ENCODE measurements at regions not wholly inside any gene's neighbourhood (a gene's known extent, or its start where the extent isn't known, plus 50 kb on each side); places are given as distances from the start of the nearest gene placed in this dataset.

DNA sequence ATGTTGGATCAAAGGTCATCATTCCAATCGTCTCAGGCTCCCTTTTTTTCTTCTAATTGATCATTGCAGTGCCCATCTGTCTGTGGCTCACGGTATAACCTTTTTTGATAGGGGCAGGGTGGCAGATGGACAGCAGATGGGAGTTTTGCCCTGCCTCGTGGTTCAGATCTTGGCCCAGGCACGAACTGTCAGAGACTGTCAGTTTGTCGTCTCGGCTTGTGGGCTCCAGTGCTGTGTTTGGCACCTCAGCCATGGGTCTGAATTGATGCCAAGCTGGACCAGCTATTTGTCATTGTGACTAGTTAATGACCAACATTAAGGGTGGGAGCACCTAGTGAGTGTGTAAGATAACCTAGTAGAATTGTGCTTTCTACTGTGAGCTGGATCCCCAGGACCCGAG lies 197.6 kb downstream of the PRL start:
- Histone ChIP-seq H3K36me3 (no peaks in the 10 kb centered on the region), H3K9me3 (no peaks in the 10 kb centered on the region), H3K27me3 (no peaks in the 10 kb centered on the region), H3K27ac (no peak overlapping the region), H3K4me1 (no peaks in the 10 kb centered on the region), H3K4me3 (no peak overlapping the region)
- 71% methylated on average over 7 of the region's 7 CpGs for WGBS
- DNase-seq (ENCODE audit: low spot score in 2 of 2): no peak
- no peak for TF ChIP-seq CTCF (IDR thresholded peaks at IDR 0.05)
- TF ChIP-seq POLR2AphosphoS5 (IDR thresholded peaks at IDR 0.05): no peak
- TF ChIP-seq EP300 (IDR thresholded peaks at IDR 0.05): no peak
- no peak for TF ChIP-seq POLR2A (IDR thresholded peaks at IDR 0.05)

GRCh38 chr6:22099923-22100322 lies 196.9 kb downstream of the PRL start:
- Histone ChIP-seq H3K36me3 (no peaks in the 10 kb centered on the region), H3K27me3 (no peaks in the 10 kb centered on the region), H3K4me3 (no peak overlapping the region), H3K27ac (no peak overlapping the region), H3K9me3 (no peaks in the 10 kb centered on the region), H3K4me1 (no peaks in the 10 kb centered on the region)
- 75% methylated on average over 5 of the region's 5 CpGs for WGBS
- TF ChIP-seq CTCF (IDR thresholded peaks at IDR 0.05) (no peak), POLR2A (IDR thresholded peaks at IDR 0.05) (no peak), POLR2AphosphoS5 (IDR thresholded peaks at IDR 0.05) (no peak), EP300 (IDR thresholded peaks at IDR 0.05) (no peak)
- no peak for DNase-seq (ENCODE audit: low spot score in 2 of 2)

DNA sequence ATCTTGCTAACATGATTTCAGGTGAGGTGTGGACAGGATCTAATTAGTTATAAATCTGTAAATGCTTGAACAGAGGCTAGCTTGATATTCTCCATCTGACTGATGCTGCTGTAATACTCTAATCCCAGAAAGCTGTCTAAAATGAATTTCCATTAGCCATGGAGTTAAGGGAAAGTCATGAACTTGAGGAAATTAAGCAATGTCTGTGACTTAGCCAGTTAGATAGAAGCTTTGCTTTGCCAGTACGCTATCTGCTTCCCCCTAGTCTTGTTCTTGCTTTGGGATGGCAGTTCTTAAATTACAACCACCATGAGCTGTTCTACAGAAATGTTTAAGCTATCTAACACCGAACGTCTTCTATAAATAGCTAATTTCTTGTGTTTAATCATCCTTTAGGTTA lies 195.7 kb downstream of the PRL start:
- no peak overlapping the region for H3K27ac ChIP-seq
- no peaks in the 10 kb centered on the region for H3K9me3 ChIP-seq
- no peak overlapping the region for H3K4me3 ChIP-seq
- WGBS: 95% methylated on average over 3 of the region's 3 CpGs
- H3K27me3 ChIP-seq: no peaks in the 10 kb centered on the region
- DNase-seq (ENCODE audit: low spot score in 2 of 2): no peak
- H3K4me1 ChIP-seq: no peaks in the 10 kb centered on the region
- no peaks in the 10 kb centered on the region for H3K36me3 ChIP-seq
- TF ChIP-seq POLR2AphosphoS5 (IDR thresholded peaks at IDR 0.05) (no peak), EP300 (IDR thresholded peaks at IDR 0.05) (no peak), CTCF (IDR thresholded peaks at IDR 0.05) (no peak), POLR2A (IDR thresholded peaks at IDR 0.05) (no peak)

DNA sequence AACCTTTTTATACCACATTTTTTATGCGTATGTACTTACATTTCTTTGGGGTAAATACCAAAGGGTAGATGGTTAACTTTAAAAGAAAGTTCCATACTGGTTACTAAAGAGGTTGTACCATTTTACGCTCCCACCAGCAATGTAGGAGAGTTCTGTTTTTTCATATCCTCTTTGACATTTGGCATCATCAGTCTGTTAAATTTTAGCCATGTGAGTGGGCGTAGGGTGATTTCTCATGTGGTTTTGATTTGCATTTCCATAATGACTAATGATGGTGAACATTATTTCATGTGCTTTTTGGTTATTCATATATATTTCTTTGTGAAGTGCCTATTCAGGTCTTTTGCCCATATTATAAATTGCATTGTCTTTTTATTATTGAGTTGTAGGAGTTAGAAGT lies 194.2 kb downstream of the PRL start:
- Histone ChIP-seq H3K4me1 (no peaks in the 10 kb centered on the region), H3K27me3 (no peaks in the 10 kb centered on the region), H3K36me3 (no peaks in the 10 kb centered on the region), H3K4me3 (no peak overlapping the region), H3K27ac (no peak overlapping the region), H3K9me3 (no peaks in the 10 kb centered on the region)
- no peak for TF ChIP-seq CTCF (IDR thresholded peaks at IDR 0.05)
- no peak for TF ChIP-seq POLR2A (IDR thresholded peaks at IDR 0.05)
- TF ChIP-seq POLR2AphosphoS5 (IDR thresholded peaks at IDR 0.05): no peak
- no peak for TF ChIP-seq EP300 (IDR thresholded peaks at IDR 0.05)
- WGBS: 75% methylated on average over 3 of the region's 3 CpGs
- DNase-seq (ENCODE audit: low spot score in 2 of 2): no peak

DNA sequence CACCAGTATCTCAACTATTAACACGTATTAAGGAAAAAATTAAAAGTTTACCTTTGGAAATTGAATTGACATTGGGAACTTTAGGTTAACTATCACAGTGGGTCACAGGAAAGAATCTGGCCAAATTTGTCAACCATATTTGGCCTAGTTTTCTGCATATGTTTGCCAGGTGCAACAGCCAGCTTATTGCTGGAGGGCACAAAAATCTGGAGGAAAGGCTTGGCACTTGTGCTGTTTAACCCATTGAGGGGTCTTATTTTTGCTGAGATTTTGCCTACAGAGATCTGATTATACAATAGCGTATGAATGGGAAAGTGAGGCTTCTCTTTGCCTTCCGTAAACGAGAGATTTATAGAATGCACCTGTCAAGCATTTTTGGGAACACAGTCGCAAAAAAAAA lies 190.4 kb downstream of the PRL start:
- no peaks in the 10 kb centered on the region for H3K4me1 ChIP-seq
- no peaks in the 10 kb centered on the region for H3K36me3 ChIP-seq
- 75% methylated on average over 5 of the region's 5 CpGs for WGBS
- TF ChIP-seq POLR2AphosphoS5 (IDR thresholded peaks at IDR 0.05) (no peak), EP300 (IDR thresholded peaks at IDR 0.05) (no peak)
- H3K27ac ChIP-seq: no peak overlapping the region
- no peaks in the 10 kb centered on the region for H3K27me3 ChIP-seq
- DNase-seq (ENCODE audit: low spot score in 2 of 2): no peak
- H3K9me3 ChIP-seq: no peaks in the 10 kb centered on the region
- no peak overlapping the region for H3K4me3 ChIP-seq

- no peak overlapping the region for H3K27ac ChIP-seq
- no peak for DNase-seq (ENCODE audit: low spot score in 2 of 2)
- TF ChIP-seq CTCF (IDR thresholded peaks at IDR 0.05) (no peak), POLR2AphosphoS5 (IDR thresholded peaks at IDR 0.05) (no peak), POLR2A (IDR thresholded peaks at IDR 0.05) (no peak), EP300 (IDR thresholded peaks at IDR 0.05) (no peak)
- WGBS: 54% methylated on average over 3 of the region's 3 CpGs
- no peaks in the 10 kb centered on the region for H3K36me3 ChIP-seq
- no peaks in the 10 kb centered on the region for H3K27me3 ChIP-seq
- no peak overlapping the region for H3K4me3 ChIP-seq
- no peaks in the 10 kb centered on the region for H3K4me1 ChIP-seq
- no peaks in the 10 kb centered on the region for H3K9me3 ChIP-seq
Measured at GRCh38 chr6:22106961-22107360, 189.9 kb downstream of the PRL start.

Data from suprapubic skin (tissue), 4 donors.